ENCODE measurements at regions not wholly inside any gene's neighbourhood (a gene's known extent, or its start where the extent isn't known, plus 50 kb on each side); places are given as distances from the start of the nearest gene placed in this dataset.
"Not testable (repeated sequence)": the region's sequence is repeated elsewhere in the genome, so short reads cannot be mapped to it uniquely, and the experiment has no call there.

GRCh38 chr5:72705178-72705577, 111.3 kb upstream of the TNPO1 start:
- Mint-ChIP-seq H3K4me3 (no peak overlapping the region), H3K4me1 (ENCODE audit: low read depth) (no peaks in the 10 kb centered on the region), H3K27me3 (ENCODE audit: low read depth) (peaks cover 47% of the 10 kb centered on the region), H3K9me3 (peaks cover 0 to 3% of the 10 kb centered on the region in 2 donors), H3K36me3 (ENCODE audit: insufficient read depth in 2 of 2) (no peaks in the 10 kb centered on the region), H3K27ac (no peak overlapping the region)
- DNase-seq = no peak
- ATAC-seq (replicated peaks in 1 of 2) = no peak

- Mint-ChIP-seq H3K27ac (no peak overlapping the region), H3K27me3 (ENCODE audit: low read depth) (peaks cover 37% of the 10 kb centered on the region), H3K9me3 (peaks cover 0 to 3% of the 10 kb centered on the region in 2 donors), H3K4me1 (ENCODE audit: low read depth) (no peaks in the 10 kb centered on the region), H3K4me3 (no peak overlapping the region), H3K36me3 (ENCODE audit: insufficient read depth in 2 of 2) (no peaks in the 10 kb centered on the region)
- ATAC-seq (replicated peaks in 1 of 2) (no peak), DNase-seq (no peak)
Measured at GRCh38 chr5:72703876-72704275, 112.6 kb upstream of the TNPO1 start.

- no peak overlapping the region for H3K4me3 Mint-ChIP-seq
- H3K36me3 Mint-ChIP-seq (ENCODE audit: insufficient read depth in 2 of 2) = no peaks in the 10 kb centered on the region
- no peaks in the 10 kb centered on the region for H3K4me1 Mint-ChIP-seq (ENCODE audit: low read depth)
- H3K9me3 Mint-ChIP-seq = peaks cover 0 to 3% of the 10 kb centered on the region in 2 donors
- no peak overlapping the region for H3K27ac Mint-ChIP-seq
- H3K27me3 Mint-ChIP-seq (ENCODE audit: low read depth) = peaks cover 37% of the 10 kb centered on the region
- ATAC-seq (replicated peaks in 1 of 2) (peak in 1 of 2 donors; percentile 45), DNase-seq (no peak)
Measured at GRCh38 chr5:72702881-72703434, 113.5 kb upstream of the TNPO1 start.

- H3K27me3 Mint-ChIP-seq (ENCODE audit: low read depth) = peaks cover 31% of the 10 kb centered on the region
- H3K9me3 Mint-ChIP-seq; DNase-seq; H3K4me1 Mint-ChIP-seq (ENCODE audit: low read depth); H3K4me3 Mint-ChIP-seq; ATAC-seq (replicated peaks in 1 of 2); H3K27ac Mint-ChIP-seq; H3K36me3 Mint-ChIP-seq (ENCODE audit: insufficient read depth in 2 of 2): not testable (repeated sequence)
Measured at GRCh38 chr5:72702105-72702504, 114.4 kb upstream of the TNPO1 start.

- no peaks in the 10 kb centered on the region for H3K36me3 Mint-ChIP-seq (ENCODE audit: insufficient read depth in 2 of 2)
- ATAC-seq (replicated peaks in 1 of 2) (no peak), DNase-seq (no peak)
- no peak overlapping the region for H3K27ac Mint-ChIP-seq
- H3K4me1 Mint-ChIP-seq (ENCODE audit: low read depth) = no peaks in the 10 kb centered on the region
- peaks cover 0 to 3% of the 10 kb centered on the region in 2 donors for H3K9me3 Mint-ChIP-seq
- H3K27me3 Mint-ChIP-seq (ENCODE audit: low read depth) = peaks cover 18% of the 10 kb centered on the region
- H3K4me3 Mint-ChIP-seq = no peak overlapping the region
Measured at GRCh38 chr5:72698481-72698880, 118.0 kb upstream of the TNPO1 start.

- Mint-ChIP-seq H3K4me3 (no peak overlapping the region), H3K36me3 (ENCODE audit: insufficient read depth in 2 of 2) (no peaks in the 10 kb centered on the region), H3K27me3 (ENCODE audit: low read depth) (peaks cover 22% of the 10 kb centered on the region), H3K4me1 (ENCODE audit: low read depth) (no peaks in the 10 kb centered on the region), H3K9me3 (peaks cover 0 to 3% of the 10 kb centered on the region in 2 donors), H3K27ac (no peak overlapping the region)
- DNase-seq (no peak), ATAC-seq (replicated peaks in 1 of 2) (no peak)
Measured at GRCh38 chr5:72697622-72698021, 118.8 kb upstream of the TNPO1 start.

GRCh38 chr5:72695659-72696058, 120.8 kb upstream of the TNPO1 start:
- no peak for ATAC-seq (replicated peaks in 1 of 2)
- Mint-ChIP-seq H3K4me3 (no peak overlapping the region), H3K27me3 (ENCODE audit: low read depth) (peaks cover 33% of the 10 kb centered on the region), H3K36me3 (ENCODE audit: insufficient read depth in 2 of 2) (no peaks in the 10 kb centered on the region), H3K27ac (no peak overlapping the region), H3K9me3 (no peaks in the 10 kb centered on the region), H3K4me1 (ENCODE audit: low read depth) (no peaks in the 10 kb centered on the region)
- DNase-seq = no peak

GRCh38 chr5:72694856-72695255, 121.6 kb upstream of the TNPO1 start:
- Mint-ChIP-seq H3K27ac (no peak overlapping the region), H3K4me3 (no peak overlapping the region), H3K9me3 (no peaks in the 10 kb centered on the region), H3K36me3 (ENCODE audit: insufficient read depth in 2 of 2) (no peaks in the 10 kb centered on the region), H3K4me1 (ENCODE audit: low read depth) (no peaks in the 10 kb centered on the region), H3K27me3 (ENCODE audit: low read depth) (peaks cover 33% of the 10 kb centered on the region)
- no peak for ATAC-seq (replicated peaks in 1 of 2)
- no peak for DNase-seq

GRCh38 chr5:72693546-72694205, 122.8 kb upstream of the TNPO1 start:
- H3K9me3 Mint-ChIP-seq = no peaks in the 10 kb centered on the region

GRCh38 chr5:72692651-72693442, 123.6 kb upstream of the TNPO1 start:
- Mint-ChIP-seq H3K36me3 (ENCODE audit: insufficient read depth in 2 of 2) (no peaks in the 10 kb centered on the region), H3K27me3 (ENCODE audit: low read depth) (peaks cover 33% of the 10 kb centered on the region), H3K4me3 (no peak overlapping the region), H3K9me3 (no peaks in the 10 kb centered on the region), H3K27ac (no peak overlapping the region), H3K4me1 (ENCODE audit: low read depth) (no peaks in the 10 kb centered on the region)
- no peak for ATAC-seq (replicated peaks in 1 of 2)
- DNase-seq = no peak

More at GRCh38 chr5:72693546-72694205, 122.8 kb upstream of the TNPO1 start:
- no peak overlapping the region for H3K27ac Mint-ChIP-seq
- H3K27me3 Mint-ChIP-seq (ENCODE audit: low read depth) = peaks cover 33% of the 10 kb centered on the region
- no peaks in the 10 kb centered on the region for H3K36me3 Mint-ChIP-seq (ENCODE audit: insufficient read depth in 2 of 2)
- no peaks in the 10 kb centered on the region for H3K4me1 Mint-ChIP-seq (ENCODE audit: low read depth)
- no peak for DNase-seq
- ATAC-seq (replicated peaks in 1 of 2) = no peak
- no peak overlapping the region for H3K4me3 Mint-ChIP-seq

- DNase-seq = no peak
- ATAC-seq (replicated peaks in 1 of 2) = no peak
- H3K4me1 Mint-ChIP-seq (ENCODE audit: low read depth) = no peaks in the 10 kb centered on the region
- no peaks in the 10 kb centered on the region for H3K36me3 Mint-ChIP-seq (ENCODE audit: insufficient read depth in 2 of 2)
- H3K9me3 Mint-ChIP-seq = no peaks in the 10 kb centered on the region
- H3K27me3 Mint-ChIP-seq (ENCODE audit: low read depth) = peaks cover 33% of the 10 kb centered on the region
- H3K27ac Mint-ChIP-seq = no peak overlapping the region
- H3K4me3 Mint-ChIP-seq = no peak overlapping the region
Measured at GRCh38 chr5:72692231-72692637, 124.2 kb upstream of the TNPO1 start.

GRCh38 chr5:72691751-72692150, 124.7 kb upstream of the TNPO1 start:
- Mint-ChIP-seq H3K27ac (no peak overlapping the region), H3K36me3 (ENCODE audit: insufficient read depth in 2 of 2) (no peaks in the 10 kb centered on the region), H3K4me3 (no peak overlapping the region), H3K27me3 (ENCODE audit: low read depth) (peaks cover 36% of the 10 kb centered on the region), H3K9me3 (no peaks in the 10 kb centered on the region), H3K4me1 (ENCODE audit: low read depth) (no peaks in the 10 kb centered on the region)
- DNase-seq = no peak
- ATAC-seq (replicated peaks in 1 of 2) = no peak

GRCh38 chr5:72688916-72689315, 127.5 kb upstream of the TNPO1 start:
- H3K4me1 Mint-ChIP-seq (ENCODE audit: low read depth) = no peaks in the 10 kb centered on the region
- ATAC-seq (replicated peaks in 1 of 2) (no peak), DNase-seq (no peak)
- no peaks in the 10 kb centered on the region for H3K36me3 Mint-ChIP-seq (ENCODE audit: insufficient read depth in 2 of 2)
- peaks cover 36% of the 10 kb centered on the region for H3K27me3 Mint-ChIP-seq (ENCODE audit: low read depth)
- H3K27ac Mint-ChIP-seq = no peak overlapping the region
- no peaks in the 10 kb centered on the region for H3K9me3 Mint-ChIP-seq
- H3K4me3 Mint-ChIP-seq = no peak overlapping the region
